H1 (cell line): ENCODE measurements at regions not wholly inside any gene's neighbourhood (a gene's known extent, or its start where the extent isn't known, plus 50 kb on each side); places are given as distances from the start of the nearest gene placed in this dataset.

Source experiments
- ATF3 ChIP-seq: IDR thresholded peaks from 2 replicates; pipeline ENCODE4 v1.6.1; 2011; ENCODE audit warnings: low read depth, mild to moderate bottlenecking, low read length; ENCODE audit not compliant: insufficient read depth
- CEBPB ChIP-seq: IDR thresholded peaks from 2 replicates; pipeline ENCODE4 v1.6.1; 2012; ENCODE audit warnings: low read depth, low read length
- CTCF ChIP-seq, 3 experiments: IDR thresholded peaks; 1 replicate in 2 of 3; 2 replicates in 1 of 3; pipeline versions ENCODE4 v1.5.1 to v1.6.1; 2011; ENCODE audit warnings: low read length in 3 of 3, mild to moderate bottlenecking in 3 of 3, inconsistent platforms in 2 of 3, low read depth in 1 of 3, moderate library complexity in 1 of 3; ENCODE audit not compliant: insufficient read depth in 1 of 3; ENCODE audit errors: control extremely low read depth in 1 of 3
- EP300 ChIP-seq, 2 experiments: IDR thresholded peaks; 1 replicate in 1 of 2; 2 replicates in 1 of 2; pipeline ENCODE4 v1.6.1; 2011 to 2012; ENCODE audit warnings: low read depth in 2 of 2, low read length in 2 of 2, mild to moderate bottlenecking in 2 of 2, borderline replicate concordance in 1 of 2, inconsistent platforms in 1 of 2, moderate library complexity in 1 of 2
- EZH2 ChIP-seq: fragments of 200-600 bp; sonication (generic); IDR thresholded peaks from 2 replicates; pipeline ENCODE4 v1.7.1; 2012; ENCODE audit warnings: low read depth, mild to moderate bottlenecking, moderate library complexity, low read length, inconsistent platforms; ENCODE audit not compliant: severe bottlenecking
- GABPA ChIP-seq: IDR thresholded peaks from 2 replicates; pipeline ENCODE4 v1.6.1; 2011; ENCODE audit warnings: mild to moderate bottlenecking, low read length, moderate library complexity, borderline replicate concordance; ENCODE audit not compliant: insufficient read depth
- HDAC6 ChIP-seq: IDR thresholded peaks from one replicate; pipeline ENCODE4 v1.7.1; 2012; ENCODE audit warnings: low read depth, mild to moderate bottlenecking, inconsistent platforms, low read length, moderate library complexity
- JUN ChIP-seq: IDR thresholded peaks from 2 replicates; pipeline ENCODE4 v1.6.1; 2011; ENCODE audit warnings: low read depth, mild to moderate bottlenecking, improper control_type of control experiment, low read length
- POLR2A ChIP-seq, 2 experiments: IDR thresholded peaks; 1 replicate in 1 of 2; 2 replicates in 1 of 2; pipeline ENCODE4 v1.6.1; 2011; ENCODE audit warnings: low read depth in 2 of 2, low read length in 2 of 2, mild to moderate bottlenecking in 2 of 2; ENCODE audit errors: control extremely low read depth in 1 of 2
- RFX5 ChIP-seq: IDR thresholded peaks from 2 replicates; pipeline ENCODE4 v1.6.1; 2011; ENCODE audit warnings: low read depth, low read length, improper control_type of control experiment, borderline replicate concordance
- SIN3A ChIP-seq, 2 experiments: IDR thresholded peaks in 1 of 2; conservative IDR thresholded peaks in 1 of 2; 2 replicates each; pipeline ENCODE4 v1.6.1; 2011 to 2012; ENCODE audit warnings: low read length in 2 of 2, improper control_type of control experiment in 1 of 2, low read depth in 1 of 2, mild to moderate bottlenecking in 1 of 2
- USF2 ChIP-seq: IDR thresholded peaks from 2 replicates; pipeline ENCODE4 v1.6.1; 2011; ENCODE audit warnings: low read length, improper control_type of control experiment

GRCh38 chr11:109706945-109707344 lies 285.0 kb downstream of the C11orf87 start:
- TF ChIP-seq CTCF (IDR thresholded peaks at IDR 0.05; ENCODE audit: control extremely low read depth in 1 of 3, insufficient read depth in 1 of 3, low read depth in 1 of 3, low read length in 3 of 3) (no peak), USF2 (no peak), POLR2A (IDR thresholded peaks at IDR 0.05; ENCODE audit: control extremely low read depth in 1 of 2, low read depth in 2 of 2, low read length in 2 of 2) (no peak), JUN (no peak), EZH2 (no peak), RFX5 (no peak), SIN3A (conservative IDR thresholded peaks at IDR 0.05 in 1 of 2, IDR thresholded peaks at IDR 0.05 in 1 of 2; ENCODE audit: low read depth in 1 of 2, low read length in 2 of 2) (no peak), EP300 (IDR thresholded peaks at IDR 0.05; ENCODE audit: borderline replicate concordance in 1 of 2, low read depth in 2 of 2, low read length in 2 of 2) (no peak), GABPA (no peak), ATF3 (no peak), HDAC6 (no peak), CEBPB (no peak)
